Loucy (cell line): ENCODE measurements at regions not wholly inside any gene's neighbourhood (a gene's known extent, or its start where the extent isn't known, plus 50 kb on each side); places are given as distances from the start of the nearest gene placed in this dataset.

Experiments
- H2AFZ ChIP-seq: fragments of 200-600 bp; sonication (generic); 2 replicates; pipeline ENCODE4 v1.6.0; 2016; ENCODE audit warnings: antibody characterized with exemption, mild to moderate bottlenecking, low read length, moderate library complexity
- H3F3A ChIP-seq: fragments of 200-600 bp; 2 replicates; pipeline ENCODE4 v1.6.0; 2016; ENCODE audit warnings: antibody characterized with exemption, low read depth, mild to moderate bottlenecking
- H3K27me3 ChIP-seq: fragments of 200-600 bp; sonication (generic); 2 replicates; pipeline ENCODE4 v1.6.1; 2014; ENCODE audit warnings: low read length, mild to moderate bottlenecking; ENCODE audit not compliant: insufficient read depth, poor library complexity, severe bottlenecking
- H3K36me3 ChIP-seq: fragments of 200-600 bp; sonication (generic); 2 replicates; pipeline ENCODE4 v1.6.1; 2016; ENCODE audit warnings: low read length; ENCODE audit not compliant: insufficient read depth
- H3K4me1 ChIP-seq: fragments of 200-600 bp; sonication (generic); 2 replicates; pipeline ENCODE4 v1.5.1; 2014; ENCODE audit warnings: low read length, mild to moderate bottlenecking; ENCODE audit not compliant: insufficient read depth, poor library complexity, severe bottlenecking
- H3K4me2 ChIP-seq: fragments of 200-600 bp; sonication (generic); 2 replicates; pipeline ENCODE4 v1.6.0; 2014; ENCODE audit warnings: antibody characterized with exemption, low read length, low read depth, mild to moderate bottlenecking; ENCODE audit not compliant: poor library complexity, severe bottlenecking
- H3K4me3 ChIP-seq: fragments of 200-600 bp; sonication (generic); 2 replicates; pipeline ENCODE4 v1.5.1; 2014; ENCODE audit warnings: low read length, mild to moderate bottlenecking, mixed read lengths; ENCODE audit not compliant: poor library complexity, severe bottlenecking
- H3K79me2 ChIP-seq: fragments of 200-600 bp; sonication (generic); 2 replicates; pipeline ENCODE4 v1.6.1; 2014; ENCODE audit warnings: low read length; ENCODE audit not compliant: insufficient read depth
- H3K9ac ChIP-seq: fragments of 200-600 bp; sonication (generic); 2 replicates; pipeline ENCODE4 v1.6.0; 2014; ENCODE audit warnings: mild to moderate bottlenecking, low read depth, low read length, moderate library complexity; ENCODE audit not compliant: poor library complexity, severe bottlenecking
- H3K9me2 ChIP-seq: fragments of 200-600 bp; sonication (generic); replicated peaks from 2 replicates; pipeline ENCODE4 v1.6.1; 2016; ENCODE audit warnings: low read depth, low read length, mixed read lengths
- H3K9me3 ChIP-seq: fragments of 200-600 bp; sonication (generic); 2 replicates; pipeline ENCODE4 v1.6.1; 2014; ENCODE audit warnings: mild to moderate bottlenecking, antibody characterized with exemption, low read length, low read depth; ENCODE audit not compliant: insufficient read depth
- H4K20me1 ChIP-seq: fragments of 200-600 bp; sonication (generic); 2 replicates; pipeline ENCODE4 v1.6.0; 2014; ENCODE audit warnings: antibody characterized with exemption, low read length, mild to moderate bottlenecking; ENCODE audit not compliant: insufficient read depth, poor library complexity, severe bottlenecking
- EZH2phosphoT487 ChIP-seq: fragments of 200-600 bp; IDR thresholded peaks from 2 replicates; pipeline ENCODE4 v1.6.1; 2018; ENCODE audit warnings: antibody characterized with exemption, mild to moderate bottlenecking, moderate library complexity, borderline replicate concordance
- TF ChIP-seq, protein P1 (sequence below): fragments of 200-600 bp; sonication (generic); conservative IDR thresholded peaks from 2 replicates; pipeline ENCODE4 v1.5.1; 2014; ENCODE audit warnings: mild to moderate bottlenecking, antibody characterized with exemption, low read length

DNA sequence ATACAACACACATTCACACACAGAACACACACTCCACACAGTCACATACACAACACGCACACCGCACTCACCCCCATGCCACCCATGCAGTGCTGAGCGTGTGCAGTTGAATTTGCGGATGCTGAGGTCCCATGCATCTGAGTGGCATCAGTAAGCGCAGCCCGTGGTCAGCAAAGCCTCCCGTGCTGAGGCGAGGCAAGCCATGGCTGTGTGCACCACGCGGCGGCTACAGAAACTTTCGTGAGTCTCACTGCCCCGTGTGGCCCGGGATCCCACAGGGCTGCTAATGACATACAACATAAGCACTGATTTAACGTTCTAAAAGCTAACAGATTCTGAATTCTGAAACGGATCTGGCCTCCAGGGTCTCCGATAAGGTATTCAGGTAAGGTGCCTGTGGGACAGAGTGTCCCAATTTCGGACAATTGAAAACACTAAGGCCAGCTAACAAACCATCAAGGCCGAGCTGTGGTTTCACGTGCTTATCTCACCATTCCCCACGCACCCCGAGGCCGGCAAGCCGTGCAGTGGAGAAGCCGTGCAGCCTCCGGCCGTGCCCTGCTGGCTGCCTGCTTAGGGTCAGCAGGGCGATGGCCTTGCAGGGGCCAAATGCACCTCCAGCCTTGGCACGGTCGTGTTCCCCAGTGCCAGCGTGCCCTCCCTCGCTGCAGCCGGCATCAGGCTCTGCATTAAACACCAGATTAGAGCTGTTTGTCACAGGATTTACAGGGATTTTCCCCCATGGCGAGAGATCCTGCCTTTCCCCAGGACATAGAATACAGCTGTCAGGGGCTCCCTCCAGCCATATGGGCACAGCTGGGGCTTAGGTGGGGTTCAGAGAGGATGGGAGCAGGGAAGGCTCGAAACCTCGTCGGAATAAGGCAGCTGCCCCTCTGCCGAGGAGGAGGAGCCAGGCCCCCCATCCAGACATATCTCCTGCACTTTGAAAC is 191.7 kb downstream of the C16orf95 start:
- H2AFZ ChIP-seq: no peak overlapping the region
- H3K9ac ChIP-seq: no peak overlapping the region
- no peaks in the 10 kb centered on the region for H3K9me2 ChIP-seq
- H4K20me1 ChIP-seq: no peaks in the 10 kb centered on the region
- no peak overlapping the region for H3K4me2 ChIP-seq
- no peaks in the 10 kb centered on the region for H3K27me3 ChIP-seq
- no peaks in the 10 kb centered on the region for H3K9me3 ChIP-seq
- H3K36me3 ChIP-seq: no peaks in the 10 kb centered on the region
- no peaks in the 10 kb centered on the region for H3F3A ChIP-seq
- no peak overlapping the region for H3K4me3 ChIP-seq
- H3K79me2 ChIP-seq: no peaks in the 10 kb centered on the region
- no peak for TF ChIP-seq EZH2phosphoT487
- TF ChIP-seq, protein P1, sequence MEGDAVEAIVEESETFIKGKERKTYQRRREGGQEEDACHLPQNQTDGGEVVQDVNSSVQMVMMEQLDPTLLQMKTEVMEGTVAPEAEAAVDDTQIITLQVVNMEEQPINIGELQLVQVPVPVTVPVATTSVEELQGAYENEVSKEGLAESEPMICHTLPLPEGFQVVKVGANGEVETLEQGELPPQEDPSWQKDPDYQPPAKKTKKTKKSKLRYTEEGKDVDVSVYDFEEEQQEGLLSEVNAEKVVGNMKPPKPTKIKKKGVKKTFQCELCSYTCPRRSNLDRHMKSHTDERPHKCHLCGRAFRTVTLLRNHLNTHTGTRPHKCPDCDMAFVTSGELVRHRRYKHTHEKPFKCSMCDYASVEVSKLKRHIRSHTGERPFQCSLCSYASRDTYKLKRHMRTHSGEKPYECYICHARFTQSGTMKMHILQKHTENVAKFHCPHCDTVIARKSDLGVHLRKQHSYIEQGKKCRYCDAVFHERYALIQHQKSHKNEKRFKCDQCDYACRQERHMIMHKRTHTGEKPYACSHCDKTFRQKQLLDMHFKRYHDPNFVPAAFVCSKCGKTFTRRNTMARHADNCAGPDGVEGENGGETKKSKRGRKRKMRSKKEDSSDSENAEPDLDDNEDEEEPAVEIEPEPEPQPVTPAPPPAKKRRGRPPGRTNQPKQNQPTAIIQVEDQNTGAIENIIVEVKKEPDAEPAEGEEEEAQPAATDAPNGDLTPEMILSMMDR: no peak
- no peaks in the 10 kb centered on the region for H3K4me1 ChIP-seq

DNA sequence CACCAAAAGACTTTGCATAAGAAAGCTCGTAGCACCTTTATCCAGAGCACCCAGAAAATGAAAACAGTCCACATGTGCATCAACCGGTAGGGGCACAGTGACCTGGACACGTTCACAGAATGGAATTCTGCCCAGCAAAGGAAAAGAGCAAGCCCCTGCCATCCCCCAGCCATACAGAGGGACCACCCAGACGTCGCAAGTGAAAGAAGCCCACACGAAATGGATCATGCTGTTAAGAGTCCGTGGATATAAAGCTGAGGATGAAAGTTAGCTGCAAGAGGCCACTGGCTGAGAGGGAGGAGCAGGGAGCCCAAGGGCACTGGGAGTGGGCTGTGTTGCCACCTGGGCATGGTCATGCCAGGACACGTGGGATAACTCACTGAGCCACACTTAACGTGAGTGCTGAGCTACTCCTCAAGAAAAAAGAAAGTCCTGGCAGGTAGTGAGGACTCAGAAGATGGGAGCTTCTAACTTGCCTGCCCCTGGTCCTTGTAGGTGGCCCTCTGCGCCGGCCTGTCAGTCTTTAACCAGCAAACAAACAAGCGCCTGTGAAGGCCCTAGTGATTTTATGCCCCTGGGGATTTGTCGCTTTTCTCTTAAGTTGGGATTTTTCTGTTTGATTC is 190.7 kb downstream of the C16orf95 start:
- no peak overlapping the region for H2AFZ ChIP-seq
- no peaks in the 10 kb centered on the region for H4K20me1 ChIP-seq
- H3K4me3 ChIP-seq: no peak overlapping the region
- H3F3A ChIP-seq: no peaks in the 10 kb centered on the region
- H3K9ac ChIP-seq: no peak overlapping the region
- no peak overlapping the region for H3K4me2 ChIP-seq
- H3K79me2 ChIP-seq: no peaks in the 10 kb centered on the region
- no peaks in the 10 kb centered on the region for H3K27me3 ChIP-seq
- H3K9me2 ChIP-seq: no peaks in the 10 kb centered on the region
- H3K9me3 ChIP-seq: no peaks in the 10 kb centered on the region
- H3K36me3 ChIP-seq: no peaks in the 10 kb centered on the region
- TF ChIP-seq EZH2phosphoT487: no peak
- TF ChIP-seq, protein P1: no peak
- H3K4me1 ChIP-seq: no peaks in the 10 kb centered on the region

DNA sequence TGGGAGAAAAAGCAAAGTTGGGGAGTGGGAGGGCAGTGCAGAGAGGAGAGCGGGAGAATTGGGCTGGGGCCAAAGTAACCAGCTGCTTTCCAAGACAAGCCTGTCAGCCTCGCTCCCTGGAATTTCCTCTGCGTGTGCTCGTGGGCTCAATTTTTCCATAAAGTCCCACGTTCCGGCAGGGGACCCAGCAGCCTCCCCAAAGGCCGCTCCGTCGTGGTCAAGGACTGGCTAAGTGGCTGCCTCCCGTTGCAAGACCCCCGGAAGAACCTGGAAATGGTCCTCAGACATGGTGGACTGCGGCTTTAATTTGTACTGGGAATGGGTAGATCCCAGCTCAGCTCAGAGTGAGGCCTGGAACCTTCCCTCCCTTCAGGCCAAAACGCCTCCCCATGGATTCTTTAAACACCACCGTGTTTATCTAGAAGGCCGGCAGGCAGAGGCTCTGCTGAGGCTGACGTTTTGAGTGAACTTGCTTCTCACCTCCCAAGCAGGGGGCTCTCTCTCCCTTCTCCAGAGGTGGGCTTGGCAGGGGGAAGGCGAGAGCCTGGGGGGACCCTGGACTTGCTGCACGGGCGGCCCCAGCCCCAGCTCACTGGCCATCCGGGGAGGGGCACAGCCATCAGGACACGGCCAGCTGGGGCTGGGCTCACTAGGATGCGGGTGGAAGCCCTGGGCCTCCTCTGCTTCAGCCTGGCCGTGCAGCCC is 190.0 kb downstream of the C16orf95 start:
- Histone ChIP-seq H4K20me1 (no peaks in the 10 kb centered on the region), H2AFZ (no peak overlapping the region), H3K4me3 (no peak overlapping the region), H3K9me3 (no peaks in the 10 kb centered on the region), H3K27me3 (no peaks in the 10 kb centered on the region), H3K36me3 (no peaks in the 10 kb centered on the region), H3K4me2 (no peak overlapping the region), H3K79me2 (no peaks in the 10 kb centered on the region), H3K9ac (no peak overlapping the region), H3K4me1 (no peaks in the 10 kb centered on the region), H3F3A (no peaks in the 10 kb centered on the region), H3K9me2 (no peaks in the 10 kb centered on the region)
- TF ChIP-seq EZH2phosphoT487: no peak
- TF ChIP-seq, protein P1: no peak
